ENCODE measurements at regions not wholly inside any gene's neighbourhood (a gene's known extent, or its start where the extent isn't known, plus 50 kb on each side); places are given as distances from the start of the nearest gene placed in this dataset.

GRCh38 chr15:94875550-94875949 is 644.2 kb downstream of the MCTP2 start:
- H4K20me1 ChIP-seq (ENCODE audit: control insufficient read depth, extremely low read depth, insufficient read depth, low read length) = no peaks in the 10 kb centered on the region
- no peak overlapping the region for H3K27ac ChIP-seq (ENCODE audit: control insufficient read depth, insufficient read depth, low read length)
- H3K27me3 ChIP-seq (ENCODE audit: control insufficient read depth, extremely low read depth, insufficient read depth, low read length) = no peaks in the 10 kb centered on the region
- no peaks in the 10 kb centered on the region for H3K36me3 ChIP-seq (ENCODE audit: control insufficient read depth in 2 of 2, extremely low read depth in 1 of 2, insufficient read depth in 2 of 2, low read length in 2 of 2)
- DNase-seq (ENCODE audit: low read depth, low spot score) (no peak), FAIRE-seq (no peak)
- no peaks in the 10 kb centered on the region for H3K79me2 ChIP-seq (ENCODE audit: control insufficient read depth, insufficient read depth, low read length)
- H3K9ac ChIP-seq (ENCODE audit: control insufficient read depth, extremely low read depth, insufficient read depth, low read length) = no peak overlapping the region
- no peak for TF ChIP-seq CTCF (optimal IDR thresholded peaks at IDR 0.05 in 1 of 3, IDR thresholded peaks at IDR 0.05 in 1 of 3, conservative IDR thresholded peaks at IDR 0.05 in 1 of 3; ENCODE audit: extremely low read depth in 1 of 3, insufficient read depth in 2 of 3, low read length in 3 of 3)
- TF ChIP-seq EZH2 (IDR thresholded peaks at IDR 0.05; ENCODE audit: low read length) = no peak
- no peak overlapping the region for H2AFZ ChIP-seq (ENCODE audit: control insufficient read depth, low read length)
- no peaks in the 10 kb centered on the region for H3K4me1 ChIP-seq (ENCODE audit: control insufficient read depth, extremely low read depth, insufficient read depth, low read length)
- H3K4me3 ChIP-seq (ENCODE audit: control insufficient read depth in 2 of 3, extremely low read depth in 1 of 3, insufficient read depth in 2 of 3, low read depth in 1 of 3, low read length in 3 of 3) = no peak overlapping the region
- no peak overlapping the region for H3K4me2 ChIP-seq (ENCODE audit: control insufficient read depth, extremely low read depth, insufficient read depth, low read depth, low read length)
- dilution Hi-C loops (cut with MboI; ENCODE audit: extremely low pct_ligation_motif_present, low sequenced_read_pairs) = no loop called here
- no peaks in the 10 kb centered on the region for H3K9me1 ChIP-seq (ENCODE audit: control insufficient read depth, extremely low read depth, insufficient read depth, low read length)
- no peaks in the 10 kb centered on the region for H3K9me3 ChIP-seq (ENCODE audit: control insufficient read depth, low read depth, low read length)

- Histone ChIP-seq H3K79me2 (ENCODE audit: control insufficient read depth, insufficient read depth, low read length) (no peaks in the 10 kb centered on the region), H3K27ac (ENCODE audit: control insufficient read depth, insufficient read depth, low read length) (no peak overlapping the region), H3K9ac (ENCODE audit: control insufficient read depth, extremely low read depth, insufficient read depth, low read length) (no peak overlapping the region), H3K4me1 (ENCODE audit: control insufficient read depth, extremely low read depth, insufficient read depth, low read length) (no peaks in the 10 kb centered on the region), H3K9me1 (ENCODE audit: control insufficient read depth, extremely low read depth, insufficient read depth, low read length) (no peaks in the 10 kb centered on the region), H3K36me3 (ENCODE audit: control insufficient read depth in 2 of 2, extremely low read depth in 1 of 2, insufficient read depth in 2 of 2, low read length in 2 of 2) (no peaks in the 10 kb centered on the region), H4K20me1 (ENCODE audit: control insufficient read depth, extremely low read depth, insufficient read depth, low read length) (no peaks in the 10 kb centered on the region), H2AFZ (ENCODE audit: control insufficient read depth, low read length) (no peak overlapping the region), H3K4me3 (ENCODE audit: control insufficient read depth in 2 of 3, extremely low read depth in 1 of 3, insufficient read depth in 2 of 3, low read depth in 1 of 3, low read length in 3 of 3) (no peak overlapping the region), H3K9me3 (ENCODE audit: control insufficient read depth, low read depth, low read length) (no peaks in the 10 kb centered on the region), H3K27me3 (ENCODE audit: control insufficient read depth, extremely low read depth, insufficient read depth, low read length) (no peaks in the 10 kb centered on the region), H3K4me2 (ENCODE audit: control insufficient read depth, extremely low read depth, insufficient read depth, low read depth, low read length) (no peak overlapping the region)
- no peak for TF ChIP-seq EZH2 (IDR thresholded peaks at IDR 0.05; ENCODE audit: low read length)
- no peak for TF ChIP-seq CTCF (optimal IDR thresholded peaks at IDR 0.05 in 1 of 3, IDR thresholded peaks at IDR 0.05 in 1 of 3, conservative IDR thresholded peaks at IDR 0.05 in 1 of 3; ENCODE audit: extremely low read depth in 1 of 3, insufficient read depth in 2 of 3, low read length in 3 of 3)
- no peak for FAIRE-seq
- dilution Hi-C loops (cut with MboI; ENCODE audit: extremely low pct_ligation_motif_present, low sequenced_read_pairs) = no loop called here
- DNase-seq (ENCODE audit: low read depth, low spot score) = no peak
These were observed 646.5 kb downstream of the MCTP2 start for GRCh38 chr15:94877833-94878232.

Measured in keratinocyte (primary cell).